H9 (cell line): ENCODE measurements at regions not wholly inside any gene's neighbourhood (a gene's known extent, or its start where the extent isn't known, plus 50 kb on each side); places are given as distances from the start of the nearest gene placed in this dataset.

ENCODE experiments used
- DNase-seq: peaks from one replicate; pipeline ENCODE4 v3.0.0-alpha.2; 2017
- H2AFZ ChIP-seq: one replicate; pipeline ENCODE4 v1.6.1; 2013; ENCODE audit warnings: mild to moderate bottlenecking, low read length, control low read depth, moderate library complexity
- H2AK5ac ChIP-seq: 2 replicates; pipeline ENCODE4 v1.6.1; 2013; ENCODE audit warnings: low read length, control low read depth, mixed read lengths; ENCODE audit not compliant: insufficient read length
- H2BK120ac ChIP-seq: one replicate; pipeline ENCODE4 v1.6.1; 2013; ENCODE audit warnings: low read depth, mild to moderate bottlenecking, low read length, control low read depth, inconsistent platforms; ENCODE audit not compliant: poor library complexity, severe bottlenecking
- H2BK12ac ChIP-seq: 2 replicates; pipeline ENCODE4 v1.6.1; 2013; ENCODE audit warnings: low read length, control low read depth, mixed read lengths, low read depth; ENCODE audit not compliant: insufficient read length
- H2BK15ac ChIP-seq: 2 replicates; pipeline ENCODE4 v1.6.1; 2013; ENCODE audit warnings: low read depth, low read length, control low read depth
- H2BK20ac ChIP-seq: one replicate; pipeline ENCODE4 v1.6.1; 2013; ENCODE audit warnings: low read depth, mild to moderate bottlenecking, low read length, control low read depth, inconsistent platforms; ENCODE audit not compliant: poor library complexity, severe bottlenecking
- H2BK5ac ChIP-seq: 2 replicates; pipeline ENCODE4 v1.6.1; 2013; ENCODE audit warnings: low read length, control low read depth, mixed read lengths; ENCODE audit not compliant: insufficient read length
- H3K14ac ChIP-seq: 2 replicates; pipeline ENCODE4 v1.6.1; 2013; ENCODE audit warnings: low read length, control low read depth; ENCODE audit not compliant: insufficient read depth
- H3K18ac ChIP-seq: 2 replicates; pipeline ENCODE4 v1.6.1; 2013; ENCODE audit warnings: low read depth, mild to moderate bottlenecking, mixed read lengths, low read length, control low read depth; ENCODE audit not compliant: insufficient read length
- H3K23ac ChIP-seq: 2 replicates; pipeline ENCODE4 v1.6.1; 2013; ENCODE audit warnings: low read length, control low read depth, mixed read lengths, low read depth; ENCODE audit not compliant: insufficient read length
- H3K23me2 ChIP-seq: 2 replicates; pipeline ENCODE4 v1.6.1; 2013; ENCODE audit warnings: low read depth, mild to moderate bottlenecking, mixed read lengths, low read length, control low read depth; ENCODE audit not compliant: insufficient read length, poor library complexity, severe bottlenecking
- H3K27ac ChIP-seq: 2 replicates; pipeline ENCODE4 v1.5.1; 2013; ENCODE audit warnings: low read length, control low read depth, mixed read lengths, low read depth; ENCODE audit not compliant: insufficient read length
- H3K27me3 ChIP-seq: 2 replicates; pipeline ENCODE4 v1.6.1; 2013; ENCODE audit warnings: low read length, control low read depth, inconsistent platforms; ENCODE audit not compliant: insufficient read depth
- H3K4ac ChIP-seq: 2 replicates; pipeline ENCODE4 v1.6.1; 2013; ENCODE audit warnings: low read depth, mild to moderate bottlenecking, control low read depth, inconsistent platforms, low read length, moderate library complexity
- H3K4me1 ChIP-seq: 2 replicates; pipeline ENCODE4 v1.6.1; 2013; ENCODE audit warnings: low read length, control low read depth, inconsistent platforms; ENCODE audit not compliant: insufficient read depth
- H3K4me2 ChIP-seq: 2 replicates; pipeline ENCODE4 v1.6.1; 2013; ENCODE audit warnings: low read length, control low read depth, mixed read lengths; ENCODE audit not compliant: insufficient read length, insufficient read depth
- H3K56ac ChIP-seq: 2 replicates; pipeline ENCODE4 v1.6.1; 2013; ENCODE audit warnings: low read depth, mild to moderate bottlenecking, mixed read lengths, low read length, control low read depth; ENCODE audit not compliant: insufficient read length
- H3K79me1 ChIP-seq: 2 replicates; pipeline ENCODE4 v1.6.1; 2013; ENCODE audit warnings: low read depth, mild to moderate bottlenecking, moderate library complexity, low read length, control low read depth, inconsistent platforms; ENCODE audit not compliant: insufficient read depth, poor library complexity, severe bottlenecking
- H3K79me2 ChIP-seq: 2 replicates; pipeline ENCODE4 v1.6.1; 2013; ENCODE audit warnings: low read length, control low read depth, inconsistent platforms; ENCODE audit not compliant: insufficient read depth
- H3K9ac ChIP-seq: 2 replicates; pipeline ENCODE4 v1.6.1; 2013; ENCODE audit warnings: low read length, control low read depth, mixed read lengths; ENCODE audit not compliant: insufficient read length; ENCODE audit errors: extremely low read depth
- H3K9me3 ChIP-seq: one replicate; pipeline ENCODE4 v1.6.1; 2013; ENCODE audit warnings: low read depth, low read length, inconsistent platforms; ENCODE audit not compliant: control insufficient read depth
- H3T11ph ChIP-seq: one replicate; pipeline ENCODE4 v1.6.1; 2013; ENCODE audit warnings: mild to moderate bottlenecking, low read length, control low read depth, inconsistent platforms
- H4K20me1 ChIP-seq: one replicate; pipeline ENCODE4 v1.6.1; 2013; ENCODE audit not compliant: control insufficient read depth, insufficient read length, insufficient read depth
- H4K5ac ChIP-seq: 2 replicates; pipeline ENCODE4 v1.6.1; 2013; ENCODE audit warnings: low read depth, mild to moderate bottlenecking, mixed read lengths, low read length, control low read depth; ENCODE audit not compliant: insufficient read length
- H4K8ac ChIP-seq: replicated peaks from 2 replicates; pipeline ENCODE4 v1.6.1; 2013; ENCODE audit warnings: low read length, control low read depth, mixed read lengths, low read depth; ENCODE audit not compliant: insufficient read length
- H4K91ac ChIP-seq: 2 replicates; pipeline ENCODE4 v1.6.1; 2013; ENCODE audit warnings: low read depth, mild to moderate bottlenecking, moderate library complexity, mixed read lengths, low read length, control low read depth; ENCODE audit not compliant: insufficient read length
- H3K27ac Mint-ChIP-seq, 3 experiments: 2 replicates in 2 of 3; 3 replicates in 1 of 3; pipeline ENCODE4 v1.8.0; 2020 to 2021; ENCODE audit warnings: mixed read lengths in 3 of 3, mild to moderate bottlenecking in 1 of 3, moderate library complexity in 1 of 3
- H3K27me3 Mint-ChIP-seq: 2 replicates; pipeline ENCODE4 v1.8.0; 2021; ENCODE audit warnings: low read depth, mild to moderate bottlenecking, moderate library complexity, mixed read lengths
- H3K36me3 Mint-ChIP-seq, 3 experiments: 2 replicates in 2 of 3; 3 replicates in 1 of 3; pipeline ENCODE4 v1.8.0; 2020 to 2021; ENCODE audit warnings: low read depth in 3 of 3, mixed read lengths in 3 of 3; ENCODE audit not compliant: insufficient read depth in 1 of 3
- H3K4me1 Mint-ChIP-seq, 2 experiments: 2 replicates each; pipeline ENCODE4 v1.8.0; 2020; ENCODE audit warnings: mixed read lengths in 2 of 2
- H3K4me3 Mint-ChIP-seq, 2 experiments: 2 replicates in 1 of 2; 3 replicates in 1 of 2; pipeline ENCODE4 v1.8.0; 2020 to 2021; ENCODE audit warnings: mild to moderate bottlenecking in 2 of 2, mixed read lengths in 2 of 2, moderate library complexity in 1 of 2
- H3K9me3 Mint-ChIP-seq, 2 experiments: 2 replicates in 1 of 2; 3 replicates in 1 of 2; pipeline ENCODE4 v1.8.0; 2020; ENCODE audit warnings: mild to moderate bottlenecking in 2 of 2, mixed read lengths in 2 of 2, moderate library complexity in 1 of 2
- CTCF ChIP-seq: fragments of 200-600 bp; sonication (generic); conservative IDR thresholded peaks from 3 replicates; pipeline ENCODE4 v1.8.0; 2021; ENCODE audit warnings: antibody characterized with exemption, mild to moderate bottlenecking
- WGBS: extraction: QIAGEN DNeasy Blood & Tissue Kit; methylation state at CpG from one replicate; pipeline ENCODE4 v1.1.7; 2013; ENCODE audit warnings: missing lambda C conversion rate, low lambda C conversion rate, mixed read lengths; ENCODE audit not compliant: insufficient read length; ENCODE audit errors: extremely low coverage; 5-methylcytosine and 5-hydroxymethylcytosine counted together

GRCh38 chr17:83144421-83145357 is 65.3 kb downstream of the METRNL start:
- H3K79me2 ChIP-seq: no peaks in the 10 kb centered on the region
- H3K4me1 Mint-ChIP-seq: peaks cover 0 to 4% of the 10 kb centered on the region in 2 experiments; a peak in 2 of 4 replicates

More at GRCh38 chr17:83144421-83145357, 65.3 kb downstream of the METRNL start:
- H3K9me3 Mint-ChIP-seq: peaks cover 26 to 43% of the 10 kb centered on the region in 2 experiments
- H3K27ac ChIP-seq: no peak overlapping the region
- H2AFZ ChIP-seq: no peak overlapping the region
- no peak overlapping the region for H3K9ac ChIP-seq
- H4K20me1 ChIP-seq: no peaks in the 10 kb centered on the region
- no peak overlapping the region for H4K8ac ChIP-seq
- H3K27me3 Mint-ChIP-seq: 0 out of 2 replicates have a peak, but pooled peaks cover 2% of the 10 kb centered on the region
- no peak for TF ChIP-seq CTCF
- H2BK5ac ChIP-seq: no peak overlapping the region
- no peak overlapping the region for H3K27ac Mint-ChIP-seq
- no peak overlapping the region for H3K23ac ChIP-seq
- no peaks in the 10 kb centered on the region for H3K79me1 ChIP-seq
- no peak overlapping the region for H2BK15ac ChIP-seq
- H3T11ph ChIP-seq: no peak overlapping the region
- no peak overlapping the region for H4K91ac ChIP-seq
- H3K9me3 ChIP-seq: no peaks in the 10 kb centered on the region
- no CpG with 5 or more reads among the region's 16 CpGs for WGBS
- H2BK120ac ChIP-seq: no peak overlapping the region
- H2BK12ac ChIP-seq: no peak overlapping the region
- no peak overlapping the region for H3K4me3 Mint-ChIP-seq
- no peaks in the 10 kb centered on the region for H3K4me1 ChIP-seq
- H3K4ac ChIP-seq: no peak overlapping the region
- peaks cover 2 to 17% (median 4%) of the 10 kb centered on the region in 3 experiments; a peak in 5 of 7 replicates for H3K36me3 Mint-ChIP-seq
- H3K27me3 ChIP-seq: no peaks in the 10 kb centered on the region
- H3K14ac ChIP-seq: no peak overlapping the region; the same call in 1 of the 2 replicates
- no peak overlapping the region for H3K4me2 ChIP-seq
- no peak for DNase-seq
- no peak overlapping the region for H3K56ac ChIP-seq
- H3K18ac ChIP-seq: no peak overlapping the region
- H4K5ac ChIP-seq: no peak overlapping the region
- no peak overlapping the region for H2BK20ac ChIP-seq
- H2AK5ac ChIP-seq: no peak overlapping the region
- H3K23me2 ChIP-seq: no peaks in the 10 kb centered on the region
